ENCODE measurements at regions not wholly inside any gene's neighbourhood (a gene's known extent, or its start where the extent isn't known, plus 50 kb on each side); places are given as distances from the start of the nearest gene placed in this dataset.

GRCh38 chr1:177334903-177335302 is 164.1 kb downstream of the BRINP2 start:
- CTCF ChIA-PET, result no interaction called here
- POLR2A ChIA-PET, result no interaction called here
- Histone ChIP-seq H3K4me3 (ENCODE audit: low read depth in 2 of 2, low read length in 2 of 2) (no peak overlapping the region), H3K27me3 (ENCODE audit: control insufficient read depth, insufficient read depth, low read length) (no peaks in the 10 kb centered on the region), H3K27ac (ENCODE audit: low read length) (no peak overlapping the region), H3K36me3 (ENCODE audit: control insufficient read depth, insufficient read depth, low read length) (no peaks in the 10 kb centered on the region), H3K9me3 (ENCODE audit: control insufficient read depth, insufficient read depth, low read depth, low read length) (no peaks in the 10 kb centered on the region), H3K4me1 (ENCODE audit: control insufficient read depth, insufficient read depth, low read length) (no peaks in the 10 kb centered on the region)
- intact Hi-C loops (cut with micrococcal nuclease; ENCODE audit: unreplicated experiment), result no loop called here
- no peak for TF ChIP-seq REST (IDR thresholded peaks at IDR 0.05; ENCODE audit: insufficient read depth in 1 of 2, low read depth in 2 of 2, low read length in 1 of 2)
- TF ChIP-seq POLR2AphosphoS5 (IDR thresholded peaks at IDR 0.05; ENCODE audit: low read depth, low read length), result no peak
- no peak for TF ChIP-seq SIN3A (IDR thresholded peaks at IDR 0.05; ENCODE audit: borderline replicate concordance, insufficient read depth, low read depth, low read length)
- TF ChIP-seq CTCF (IDR thresholded peaks at IDR 0.05), result no peak
- no peak for TF ChIP-seq TCF7L2 (IDR thresholded peaks at IDR 0.05; ENCODE audit: low read depth, low read length)
- in situ Hi-C loops (cut with HindIII; ENCODE audit: low pct_unique_long_range_greater_than_20kb, low sequenced_read_pairs), result no loop called here
- no peak for DNase-seq (ENCODE audit: low read depth, low spot score)
- BruUV-seq (replicated peaks), result no TSS peak
- ATAC-seq, result no peak

GRCh38 chr1:177333936-177334595 is 163.3 kb downstream of the BRINP2 start:
- ChIA-PET POLR2A (no interaction called here), CTCF (no interaction called here)
- H3K4me1 ChIP-seq (ENCODE audit: control insufficient read depth, insufficient read depth, low read length), result no peaks in the 10 kb centered on the region
- no peaks in the 10 kb centered on the region for H3K36me3 ChIP-seq (ENCODE audit: control insufficient read depth, insufficient read depth, low read length)
- DNase-seq (ENCODE audit: low read depth, low spot score) (no peak), ATAC-seq (no peak)
- no peak overlapping the region for H3K4me3 ChIP-seq (ENCODE audit: low read depth in 2 of 2, low read length in 2 of 2)
- intact Hi-C loops (cut with micrococcal nuclease; ENCODE audit: unreplicated experiment) (no loop called here), in situ Hi-C loops (cut with HindIII; ENCODE audit: low pct_unique_long_range_greater_than_20kb, low sequenced_read_pairs) (no loop called here)
- H3K27ac ChIP-seq (ENCODE audit: low read length), result no peak overlapping the region
- no peaks in the 10 kb centered on the region for H3K9me3 ChIP-seq (ENCODE audit: control insufficient read depth, insufficient read depth, low read depth, low read length)
- no TSS peak for BruUV-seq (replicated peaks)
- no peaks in the 10 kb centered on the region for H3K27me3 ChIP-seq (ENCODE audit: control insufficient read depth, insufficient read depth, low read length)
- TF ChIP-seq TCF7L2 (IDR thresholded peaks at IDR 0.05; ENCODE audit: low read depth, low read length), result no peak
- no peak for TF ChIP-seq POLR2AphosphoS5 (IDR thresholded peaks at IDR 0.05; ENCODE audit: low read depth, low read length)
- no peak for TF ChIP-seq REST (IDR thresholded peaks at IDR 0.05; ENCODE audit: insufficient read depth in 1 of 2, low read depth in 2 of 2, low read length in 1 of 2)
- no peak for TF ChIP-seq CTCF (IDR thresholded peaks at IDR 0.05)
- no peak for TF ChIP-seq SIN3A (IDR thresholded peaks at IDR 0.05; ENCODE audit: borderline replicate concordance, insufficient read depth, low read depth, low read length)

Data from Panc1 (cell line).